Activated CD4-positive, alpha-beta T cell treated with anti-CD3 and anti-CD28 coated beads, Interleukin-2, Interleukin-4, amounts not matched to agents 100 ng/mL and 50 ng/mL, durations not matched to agents 16 hours and 8 hours (primary cell): ENCODE measurements at regions not wholly inside any gene's neighbourhood (a gene's known extent, or its start where the extent isn't known, plus 50 kb on each side); places are given as distances from the start of the nearest gene placed in this dataset.

Source experiments
- DNase-seq: peaks from one replicate; pipeline ENCODE4 v3.0.0-alpha.2; 2020; ENCODE audit warnings: low spot score

DNA sequence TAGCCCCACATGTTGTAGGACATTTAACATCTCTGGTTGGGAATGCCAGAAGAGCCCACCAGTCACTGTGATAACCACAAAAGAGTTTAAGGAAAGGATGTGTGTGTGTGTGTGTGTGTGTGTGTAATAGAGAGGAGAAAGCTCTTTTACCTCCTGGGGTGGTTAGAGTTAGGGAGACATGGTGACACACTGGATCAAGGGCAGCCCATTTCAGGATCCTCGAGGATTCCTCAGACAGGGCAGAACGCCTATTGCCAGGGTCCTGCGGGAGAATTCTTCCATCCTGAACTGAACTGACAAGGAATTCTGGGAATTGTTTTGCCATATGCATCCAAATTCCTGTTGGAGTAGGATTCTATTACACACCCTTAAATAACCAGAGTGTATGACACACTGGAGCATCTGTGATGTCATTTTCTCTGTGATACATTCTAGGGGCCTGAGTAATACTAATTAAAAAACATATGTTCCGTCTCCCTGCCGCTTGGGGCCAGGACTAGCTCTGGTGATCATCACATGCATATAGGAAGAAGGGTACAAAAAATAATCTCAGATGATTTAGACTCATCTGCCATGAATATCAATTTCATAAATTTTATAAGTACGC, 156.4 kb upstream of the MMADHC start:
- DNase-seq: no peak

DNA sequence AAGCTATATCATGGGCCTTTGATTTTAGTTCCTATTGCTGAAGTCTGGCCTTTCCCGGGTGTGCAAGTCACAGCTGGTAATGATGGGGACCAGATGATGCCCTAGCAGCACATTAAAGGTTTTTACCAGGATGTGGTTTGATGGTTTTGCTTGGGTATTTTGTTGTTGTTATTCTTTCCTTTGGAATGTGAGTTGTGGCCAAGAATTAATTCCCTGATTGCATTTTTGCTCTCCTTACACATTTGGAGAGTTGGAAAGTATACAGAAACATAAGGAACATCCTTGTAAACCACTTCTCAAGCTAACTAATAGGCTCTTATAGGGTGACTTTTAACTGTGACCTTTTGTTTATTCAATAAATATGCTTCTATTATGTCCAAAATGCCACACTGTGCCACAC, 154.1 kb upstream of the MMADHC start:
- no peak for DNase-seq

DNA sequence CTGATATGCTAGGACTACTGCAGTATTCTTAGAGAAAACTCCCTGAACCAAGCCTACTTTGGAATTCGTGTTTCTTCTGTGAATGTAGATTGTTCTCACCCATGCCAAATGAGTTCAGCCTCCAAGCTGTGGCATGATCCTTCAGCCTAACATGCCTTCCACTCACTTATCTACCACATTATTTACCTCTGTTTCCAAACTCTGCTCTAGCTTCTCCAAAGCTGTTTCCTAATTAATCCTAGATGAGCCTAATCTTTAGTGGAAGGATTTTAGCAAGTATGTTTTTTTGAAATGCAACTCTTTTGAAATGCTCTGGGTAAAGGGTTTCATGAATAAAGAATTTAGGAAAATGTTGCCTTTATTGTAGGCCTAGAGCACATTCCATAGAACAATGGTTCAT, 152.9 kb upstream of the MMADHC start:
- no peak for DNase-seq

GRCh38 chr2:149739883-149740265, 152.3 kb upstream of the MMADHC start:
- no peak for DNase-seq

GRCh38 chr2:149739171-149739882, 151.8 kb upstream of the MMADHC start:
- no peak for DNase-seq

GRCh38 chr2:149738767-149739166, 151.2 kb upstream of the MMADHC start:
- no peak for DNase-seq

- DNase-seq: no peak
These were observed 150.3 kb upstream of the MMADHC start for GRCh38 chr2:149737896-149738295.

GRCh38 chr2:149735237-149735958, 147.8 kb upstream of the MMADHC start:
- DNase-seq: no peak

- DNase-seq: no peak
These were observed 146.5 kb upstream of the MMADHC start for GRCh38 chr2:149733936-149734685.

DNA sequence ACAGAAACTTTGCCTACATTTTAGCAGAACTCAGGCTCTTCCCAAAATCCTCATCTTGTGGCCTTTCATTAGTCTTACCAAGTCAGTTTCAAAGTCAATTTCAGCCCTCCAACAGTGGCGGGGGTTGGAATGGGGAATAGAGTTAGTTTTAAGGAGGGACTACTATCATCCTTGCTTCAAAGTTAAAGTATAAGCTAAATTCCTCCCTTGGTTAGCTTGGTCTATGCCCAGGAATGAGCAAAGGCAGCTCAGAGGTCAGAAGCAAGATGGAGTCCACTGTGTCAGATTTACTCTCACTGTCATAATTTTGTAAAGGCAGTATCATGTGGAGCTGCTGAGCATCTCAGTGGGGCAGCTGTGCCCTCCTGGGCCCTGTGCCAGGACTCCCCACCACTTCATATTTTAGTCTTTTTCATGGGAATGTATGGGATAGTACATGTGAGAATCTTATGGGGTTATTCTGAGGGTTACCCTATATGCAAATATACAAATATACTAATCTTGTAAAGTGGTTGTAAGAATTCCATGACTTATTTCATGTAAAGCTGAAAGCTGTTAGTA, 145.2 kb upstream of the MMADHC start:
- no peak for DNase-seq

DNA sequence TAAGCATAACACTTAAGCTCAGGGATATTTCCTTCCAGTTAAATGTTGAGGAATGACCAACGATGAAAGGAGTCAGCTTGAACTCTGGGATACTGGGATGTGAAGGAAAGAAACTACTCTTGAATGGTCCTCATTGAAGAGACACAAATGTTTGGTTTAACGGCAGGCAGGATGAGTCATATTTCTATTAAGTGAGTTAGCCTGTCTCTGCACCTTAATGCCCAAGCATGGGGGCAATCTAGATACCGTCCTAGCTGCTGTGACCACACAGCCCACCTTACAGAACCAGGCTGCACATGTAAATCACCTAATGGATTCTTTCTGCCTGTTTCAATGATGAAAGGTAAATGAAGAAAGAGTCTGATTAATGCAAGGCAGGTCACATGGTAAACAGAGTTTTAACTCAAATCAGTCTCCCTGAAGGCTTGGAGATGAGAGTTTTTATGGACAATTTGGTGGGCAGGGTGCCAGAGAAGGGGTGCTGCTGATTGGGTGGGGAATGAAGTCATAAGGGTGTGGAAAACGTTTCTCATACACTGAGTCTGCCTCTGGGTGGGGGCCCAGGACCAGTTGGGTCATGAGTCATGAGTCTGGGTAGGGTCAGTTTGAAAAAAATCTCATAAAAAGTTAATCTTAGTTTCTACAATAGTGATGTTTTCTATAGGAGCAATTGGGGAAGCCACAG, 144.6 kb upstream of the MMADHC start:
- no peak for DNase-seq

GRCh38 chr2:149731079-149731478, 143.5 kb upstream of the MMADHC start:
- no peak for DNase-seq

- no peak for DNase-seq
These were observed 142.0 kb upstream of the MMADHC start for GRCh38 chr2:149729586-149729985.

DNA sequence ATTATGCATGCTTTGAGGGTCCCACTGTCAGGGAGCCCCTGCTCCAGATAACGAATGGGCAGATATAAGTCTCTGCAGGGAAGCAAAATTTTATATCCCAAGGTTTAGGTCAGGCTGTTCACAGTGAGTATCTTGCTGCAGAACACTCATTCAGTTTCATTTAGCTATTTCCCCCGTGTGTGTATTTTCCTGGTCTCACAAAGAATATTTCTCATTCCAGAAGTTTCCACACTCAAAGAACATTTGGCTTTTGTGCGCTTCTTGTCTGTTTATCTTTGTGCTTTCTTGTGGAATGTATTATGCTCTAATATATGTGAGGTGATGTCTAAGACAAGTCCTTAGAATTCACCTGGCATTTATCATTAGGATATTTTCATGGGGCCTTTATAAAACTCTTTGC, 140.4 kb upstream of the MMADHC start:
- no peak for DNase-seq

DNA sequence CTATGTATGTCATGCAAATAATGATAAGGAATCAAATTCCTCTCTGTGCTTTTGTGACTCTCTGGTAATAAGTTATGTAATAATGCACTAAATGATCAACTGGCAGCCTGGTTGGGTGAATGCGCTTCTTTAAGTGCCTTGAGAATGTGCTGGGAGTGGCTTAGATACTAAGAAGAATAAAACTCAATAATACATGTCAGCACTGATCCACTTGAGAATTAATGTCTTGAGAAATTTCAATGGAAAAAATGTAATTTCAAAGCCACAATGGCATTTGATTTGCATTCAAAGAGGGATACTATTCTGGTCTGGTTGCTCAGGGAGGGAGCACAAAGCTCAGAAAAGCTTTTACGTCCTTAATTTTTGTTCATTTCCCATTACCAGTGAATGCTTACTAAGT, 137.7 kb upstream of the MMADHC start:
- no peak for DNase-seq

GRCh38 chr2:149724091-149724490, 136.5 kb upstream of the MMADHC start:
- DNase-seq: no peak

- no peak for DNase-seq
These were observed 133.0 kb upstream of the MMADHC start for GRCh38 chr2:149720615-149721014.

DNA sequence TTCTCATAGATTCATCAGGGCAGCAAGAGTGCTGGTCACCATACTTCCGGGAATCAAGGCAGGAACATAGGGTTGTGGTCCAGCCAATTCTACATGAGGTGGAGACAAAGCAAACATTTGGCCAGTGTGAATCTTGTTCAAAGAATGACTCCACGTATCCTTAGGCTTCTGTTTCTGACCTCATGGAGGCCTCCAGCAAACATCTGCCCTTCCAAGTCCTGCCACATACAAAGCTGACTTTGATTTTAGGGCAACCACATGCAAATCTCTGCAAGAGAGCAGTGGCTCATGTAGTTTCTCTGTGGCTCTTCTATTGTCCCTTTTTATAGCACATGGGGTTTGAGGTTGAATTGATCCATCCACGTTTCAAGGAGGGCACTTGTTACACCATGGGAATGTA, 132.1 kb upstream of the MMADHC start:
- DNase-seq: no peak

- no peak for DNase-seq
These were observed 129.1 kb upstream of the MMADHC start for GRCh38 chr2:149716687-149717086.

DNA sequence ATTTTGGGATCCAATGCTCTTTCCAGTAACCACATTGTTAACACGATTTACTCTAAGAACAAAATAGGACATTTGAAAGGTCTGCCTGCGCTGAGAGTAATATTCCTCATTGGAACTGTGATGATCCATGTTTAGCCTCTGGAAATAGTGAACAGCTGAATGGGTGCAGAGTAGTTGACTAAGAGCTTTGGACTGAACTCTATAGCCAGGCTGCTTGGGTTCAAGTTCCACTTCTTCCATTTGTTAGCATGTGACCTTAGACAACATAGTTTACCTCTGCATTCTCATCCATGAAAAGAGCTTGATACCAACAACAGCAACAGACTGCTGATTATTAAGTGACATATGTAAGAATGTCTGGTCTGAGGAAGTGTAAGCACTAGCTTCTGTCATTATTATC, 128.3 kb upstream of the MMADHC start:
- no peak for DNase-seq

DNA sequence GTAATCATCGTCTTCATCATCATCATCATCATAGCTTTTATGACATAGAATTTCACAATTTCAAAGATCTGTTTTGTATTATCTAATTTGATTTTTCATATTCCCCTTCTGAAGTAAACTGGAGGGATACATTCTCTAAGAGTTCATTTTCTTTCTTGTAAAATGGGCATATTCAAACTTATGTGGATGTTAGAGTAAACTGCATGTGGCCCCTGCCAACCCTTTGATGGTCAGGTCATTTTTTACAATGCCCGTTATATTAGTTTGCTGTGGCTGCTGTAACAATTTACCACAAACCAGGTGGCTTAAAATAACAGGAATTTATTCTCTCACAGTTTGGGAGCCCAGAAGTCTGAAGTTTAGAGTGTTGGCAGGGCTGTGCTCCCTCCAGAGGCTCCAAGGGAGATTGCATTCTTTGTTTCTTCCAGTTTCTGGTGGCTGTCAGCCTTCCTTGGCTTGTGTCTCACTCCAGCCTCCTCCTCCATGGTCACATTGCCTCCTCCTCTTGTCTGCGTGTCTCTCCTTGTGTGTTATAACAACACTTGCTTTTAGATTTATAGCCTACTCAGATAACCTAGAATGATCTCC, 127.5 kb upstream of the MMADHC start:
- DNase-seq: no peak
